OCI-LY1 (cell line): ENCODE measurements at regions not wholly inside any gene's neighbourhood (a gene's known extent, or its start where the extent isn't known, plus 50 kb on each side); places are given as distances from the start of the nearest gene placed in this dataset.

ENCODE experiments used
- H2AFZ ChIP-seq: fragments of 200-600 bp; sonication (generic), shearing (Covaris generic); 2 replicates; pipeline ENCODE4 v1.6.0; 2014; ENCODE audit warnings: antibody characterized with exemption, mild to moderate bottlenecking, low read length
- H3F3A ChIP-seq: fragments of 200-600 bp; sonication (generic), shearing (Covaris generic); 2 replicates; pipeline ENCODE4 v1.6.0; 2014; ENCODE audit warnings: mild to moderate bottlenecking, antibody characterized with exemption, low read length, moderate library complexity; ENCODE audit not compliant: insufficient read depth
- H3K27ac ChIP-seq: fragments of 200-600 bp; sonication (generic); 2 replicates; pipeline ENCODE4 v1.5.1; 2014; ENCODE audit warnings: low read length, mixed run types, mild to moderate bottlenecking, low read depth; ENCODE audit not compliant: poor library complexity, severe bottlenecking
- H3K27me3 ChIP-seq: fragments of 200-600 bp; sonication (generic); 2 replicates; pipeline ENCODE4 v1.6.0; 2014; ENCODE audit warnings: antibody characterized with exemption, mild to moderate bottlenecking, low read length, moderate library complexity; ENCODE audit not compliant: insufficient read depth
- H3K36me3 ChIP-seq: fragments of 200-600 bp; sonication (generic); 2 replicates; pipeline ENCODE4 v1.6.1; 2014; ENCODE audit warnings: mild to moderate bottlenecking, antibody characterized with exemption, low read length, moderate library complexity, mixed read lengths; ENCODE audit not compliant: insufficient read depth
- H3K4me1 ChIP-seq: fragments of 200-600 bp; sonication (generic); 2 replicates; pipeline ENCODE4 v1.5.1; 2014; ENCODE audit warnings: mild to moderate bottlenecking, low read length, moderate library complexity; ENCODE audit not compliant: insufficient read depth, severe bottlenecking
- H3K4me2 ChIP-seq: fragments of 200-600 bp; sonication (generic), shearing (Covaris generic); 2 replicates; pipeline ENCODE4 v1.6.1; 2014; ENCODE audit warnings: low read length
- H3K4me3 ChIP-seq: fragments of 200-600 bp; sonication (generic); 2 replicates; pipeline ENCODE4 v1.5.1; 2014; ENCODE audit warnings: low read length, low read depth, mild to moderate bottlenecking, mixed read lengths; ENCODE audit not compliant: poor library complexity, severe bottlenecking
- H3K79me2 ChIP-seq: fragments of 200-600 bp; shearing (Covaris generic); 2 replicates; pipeline ENCODE4 v1.6.1; 2016; ENCODE audit warnings: mixed run types, low read length, mixed read lengths; ENCODE audit not compliant: insufficient read depth
- H3K9ac ChIP-seq: fragments of 200-600 bp; sonication (generic), shearing (Covaris generic); 2 replicates; pipeline ENCODE4 v1.6.1; 2014; ENCODE audit warnings: mild to moderate bottlenecking, low read length, mixed read lengths
- H3K9me2 ChIP-seq: fragments of 200-600 bp; sonication (generic), shearing (Covaris generic); 2 replicates; pipeline ENCODE4 v1.6.1; 2014; ENCODE audit warnings: low read depth, mild to moderate bottlenecking, low read length, mixed read lengths
- H3K9me3 ChIP-seq: fragments of 200-600 bp; shearing (Covaris generic); 2 replicates; pipeline ENCODE4 v1.6.1; 2014; ENCODE audit warnings: low read length, mixed read lengths
- H4K20me1 ChIP-seq: fragments of 200-600 bp; sonication (generic), shearing (Covaris generic); 2 replicates; pipeline ENCODE4 v1.6.0; 2016; ENCODE audit warnings: mild to moderate bottlenecking, low read length; ENCODE audit not compliant: insufficient read depth
- CTCF ChIP-seq: fragments of 200-600 bp; sonication (generic), shearing (Covaris generic); IDR thresholded peaks from 2 replicates; pipeline ENCODE4 v1.5.1; 2017; ENCODE audit warnings: mild to moderate bottlenecking, antibody characterized with exemption, low read length, moderate library complexity, mixed read lengths
- EZH2 ChIP-seq: fragments of 200-600 bp; sonication (generic), shearing (Covaris generic); IDR thresholded peaks from 2 replicates; pipeline ENCODE4 v1.8.0; 2017; ENCODE audit warnings: borderline replicate concordance, mixed run types, mild to moderate bottlenecking, antibody characterized with exemption, low read length, moderate library complexity, mixed read lengths

- no peak for TF ChIP-seq EZH2
- TF ChIP-seq CTCF: no peak
- H3F3A ChIP-seq: no peaks in the 10 kb centered on the region
- no peaks in the 10 kb centered on the region for H3K4me1 ChIP-seq
- H2AFZ ChIP-seq: no peak overlapping the region
- no peaks in the 10 kb centered on the region for H4K20me1 ChIP-seq
- H3K27ac ChIP-seq: no peak overlapping the region
- no peaks in the 10 kb centered on the region for H3K79me2 ChIP-seq
- no peaks in the 10 kb centered on the region for H3K27me3 ChIP-seq
- no peak overlapping the region for H3K9ac ChIP-seq
- no peak overlapping the region for H3K4me2 ChIP-seq
- no peaks in the 10 kb centered on the region for H3K9me2 ChIP-seq
- H3K36me3 ChIP-seq: no peaks in the 10 kb centered on the region
- no peak overlapping the region for H3K4me3 ChIP-seq
- H3K9me3 ChIP-seq: no peaks in the 10 kb centered on the region
These were observed 380.4 kb upstream of the EEF2KMT start for GRCh38 chr16:5478036-5478435.

- H4K20me1 ChIP-seq: no peaks in the 10 kb centered on the region
These were observed 379.7 kb upstream of the EEF2KMT start for GRCh38 chr16:5477251-5477650.

GRCh38 chr16:5472552-5472951 lies 375.0 kb upstream of the EEF2KMT start:
- H2AFZ ChIP-seq: no peak overlapping the region
- H3K9ac ChIP-seq: no peak overlapping the region
- no peaks in the 10 kb centered on the region for H3F3A ChIP-seq
- no peak overlapping the region for H3K27ac ChIP-seq
- no peaks in the 10 kb centered on the region for H3K4me1 ChIP-seq
- no peaks in the 10 kb centered on the region for H3K9me3 ChIP-seq
- no peaks in the 10 kb centered on the region for H3K27me3 ChIP-seq
- no peaks in the 10 kb centered on the region for H4K20me1 ChIP-seq
- H3K9me2 ChIP-seq: no peaks in the 10 kb centered on the region
- no peaks in the 10 kb centered on the region for H3K79me2 ChIP-seq
- H3K4me3 ChIP-seq: no peak overlapping the region
- no peak overlapping the region for H3K4me2 ChIP-seq
- TF ChIP-seq EZH2: no peak
- TF ChIP-seq CTCF: no peak
- no peaks in the 10 kb centered on the region for H3K36me3 ChIP-seq

More at GRCh38 chr16:5477251-5477650, 379.7 kb upstream of the EEF2KMT start:
- Histone ChIP-seq H3K9ac (no peak overlapping the region), H3F3A (no peaks in the 10 kb centered on the region), H3K4me3 (no peak overlapping the region), H3K4me2 (no peak overlapping the region), H3K9me3 (no peaks in the 10 kb centered on the region), H2AFZ (no peak overlapping the region), H3K27me3 (no peaks in the 10 kb centered on the region), H3K27ac (no peak overlapping the region), H3K79me2 (no peaks in the 10 kb centered on the region), H3K36me3 (no peaks in the 10 kb centered on the region), H3K9me2 (no peaks in the 10 kb centered on the region), H3K4me1 (no peaks in the 10 kb centered on the region)
- no peak for TF ChIP-seq CTCF
- TF ChIP-seq EZH2: no peak
